Central memory CD8-positive, alpha-beta T cell (primary cell): ENCODE measurements at regions not wholly inside any gene's neighbourhood (a gene's known extent, or its start where the extent isn't known, plus 50 kb on each side); places are given as distances from the start of the nearest gene placed in this dataset.

ENCODE experiments used
- ATAC-seq: fragments of 150-1000 bp; cut with Tn5 transposase; replicated peaks from 2 replicates; pipeline ENCODE4 v1.10.0; 2022; ENCODE audit warnings: mild to moderate bottlenecking, moderate FRiP score, moderate number of reproducible peaks; ENCODE audit not compliant: poor library complexity, severe bottlenecking; ENCODE audit errors: extremely low read depth
- DNase-seq, 2 donors: peaks; one replicate each; pipeline ENCODE4 v3.0.0; 2021; ENCODE audit warnings: low spot score in 2 of 2
- H3K27ac Mint-ChIP-seq: one replicate; pipeline ENCODE4 v1.8.0; 2022; ENCODE audit warnings: low read depth, mild to moderate bottlenecking, moderate library complexity, mixed read lengths
- H3K27me3 Mint-ChIP-seq: one replicate; pipeline ENCODE4 v1.8.0; 2022; ENCODE audit warnings: mixed read lengths
- H3K36me3 Mint-ChIP-seq: one replicate; pipeline ENCODE4 v1.8.0; 2022; ENCODE audit warnings: mild to moderate bottlenecking, moderate library complexity, mixed read lengths; ENCODE audit not compliant: insufficient read depth
- H3K4me1 Mint-ChIP-seq: one replicate; pipeline ENCODE4 v1.8.0; 2022; ENCODE audit warnings: mixed read lengths
- H3K4me3 Mint-ChIP-seq: one replicate; pipeline ENCODE4 v1.8.0; 2022; ENCODE audit warnings: mild to moderate bottlenecking, moderate library complexity, mixed read lengths
- H3K9me3 Mint-ChIP-seq: one replicate; pipeline ENCODE4 v1.8.0; 2022; ENCODE audit warnings: mixed read lengths

DNA sequence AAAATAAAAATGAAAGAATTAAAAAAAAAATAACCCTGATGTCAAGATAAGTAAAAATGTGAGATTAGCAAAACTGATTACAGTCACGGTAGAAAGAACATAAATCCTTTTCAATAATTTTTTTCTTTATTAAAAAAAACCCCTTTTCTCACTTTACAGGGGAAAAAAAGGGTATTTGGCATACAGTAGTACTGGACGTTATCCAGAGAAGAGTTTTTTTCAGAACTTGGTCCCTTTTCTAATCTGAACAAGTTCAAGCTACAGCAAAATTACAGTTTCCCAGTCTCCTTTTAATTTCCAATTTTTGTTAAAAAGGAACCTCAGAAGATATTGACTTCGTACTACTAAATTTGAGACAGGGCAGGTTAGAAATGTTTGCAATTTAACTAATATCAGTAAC lies 134.7 kb upstream of the DCN start:
- H3K4me1 Mint-ChIP-seq: no peaks in the 10 kb centered on the region
- no peak overlapping the region for H3K27ac Mint-ChIP-seq

DNA sequence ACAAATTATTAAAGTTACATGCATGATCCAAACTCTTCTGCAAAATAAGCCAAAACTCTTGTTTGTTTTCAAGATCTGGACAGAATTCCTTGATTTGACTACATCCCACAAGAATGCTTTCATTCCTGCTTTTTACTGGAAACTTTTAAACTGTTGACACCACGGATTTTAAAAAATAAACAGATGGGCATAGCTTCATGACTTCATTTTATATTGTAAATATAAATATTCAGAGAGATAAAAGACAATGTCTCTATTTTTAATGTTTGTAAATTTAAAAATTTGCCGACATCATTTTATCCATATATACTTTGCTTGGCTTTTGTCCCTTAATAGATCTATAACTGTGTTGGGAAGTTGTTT lies 134.3 kb upstream of the DCN start:
- DNase-seq (no peak), ATAC-seq (no peak)
- H3K4me3 Mint-ChIP-seq: no peak overlapping the region
- H3K4me1 Mint-ChIP-seq: no peaks in the 10 kb centered on the region
- H3K27me3 Mint-ChIP-seq: peaks cover 24% of the 10 kb centered on the region
- no peak overlapping the region for H3K27ac Mint-ChIP-seq
- H3K36me3 Mint-ChIP-seq: no peaks in the 10 kb centered on the region
- peaks cover 6% of the 10 kb centered on the region for H3K9me3 Mint-ChIP-seq

More for the DNA sequence above, 134.7 kb upstream of the DCN start:
- ATAC-seq (no peak), DNase-seq (no peak)
- no peak overlapping the region for H3K4me3 Mint-ChIP-seq
- H3K27me3 Mint-ChIP-seq: peaks cover 24% of the 10 kb centered on the region
- H3K9me3 Mint-ChIP-seq: peaks cover 6% of the 10 kb centered on the region
- H3K36me3 Mint-ChIP-seq: no peaks in the 10 kb centered on the region

- peaks cover 6% of the 10 kb centered on the region for H3K9me3 Mint-ChIP-seq
- no peak overlapping the region for H3K27ac Mint-ChIP-seq
- DNase-seq (no peak), ATAC-seq (no peak)
- H3K4me3 Mint-ChIP-seq: no peak overlapping the region
- H3K36me3 Mint-ChIP-seq: no peaks in the 10 kb centered on the region
- peaks cover 24% of the 10 kb centered on the region for H3K27me3 Mint-ChIP-seq
- no peaks in the 10 kb centered on the region for H3K4me1 Mint-ChIP-seq
Measured at GRCh38 chr12:91316161-91316906, 133.7 kb upstream of the DCN start.

GRCh38 chr12:91311081-91311480 lies 128.5 kb upstream of the DCN start:
- Mint-ChIP-seq H3K27me3 (peaks cover 11% of the 10 kb centered on the region), H3K36me3 (no peaks in the 10 kb centered on the region), H3K9me3 (peaks cover 6% of the 10 kb centered on the region), H3K27ac (no peak overlapping the region), H3K4me3 (no peak overlapping the region), H3K4me1 (no peaks in the 10 kb centered on the region)
- ATAC-seq: no peak
- no peak for DNase-seq

- ATAC-seq: no peak
- Mint-ChIP-seq H3K9me3 (peaks cover under 1% of the 10 kb centered on the region), H3K27me3 (peaks cover 10% of the 10 kb centered on the region), H3K36me3 (no peaks in the 10 kb centered on the region), H3K27ac (no peak overlapping the region), H3K4me3 (no peak overlapping the region), H3K4me1 (no peaks in the 10 kb centered on the region)
- no peak for DNase-seq
Measured at GRCh38 chr12:91309450-91309849, 126.8 kb upstream of the DCN start.

- Mint-ChIP-seq H3K4me3 (no peak overlapping the region), H3K36me3 (no peaks in the 10 kb centered on the region), H3K27me3 (peaks cover 8% of the 10 kb centered on the region), H3K4me1 (no peaks in the 10 kb centered on the region), H3K27ac (no peak overlapping the region), H3K9me3 (no peaks in the 10 kb centered on the region)
- no peak for ATAC-seq
- DNase-seq: no peak
Measured at GRCh38 chr12:91307957-91308670, 125.5 kb upstream of the DCN start.

DNA sequence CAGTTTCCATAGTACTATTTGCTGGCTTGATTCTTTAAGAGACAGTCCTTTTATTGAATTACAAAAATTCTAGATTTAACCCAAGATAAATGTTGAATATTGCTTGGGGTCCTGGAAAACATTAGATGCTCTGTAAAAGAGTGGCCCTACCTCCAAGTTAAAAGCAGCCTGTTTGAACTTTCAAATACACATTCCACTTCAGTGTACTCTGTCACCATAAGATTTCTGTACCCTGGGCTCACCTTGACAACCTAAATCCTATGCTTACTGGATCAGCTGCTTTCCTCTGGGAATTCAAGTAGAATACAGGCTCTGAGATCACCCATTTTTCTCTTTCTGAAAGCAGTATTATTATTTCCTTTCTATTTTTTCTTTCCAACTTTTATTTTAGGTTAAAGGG lies 107.7 kb upstream of the DCN start:
- no peaks in the 10 kb centered on the region for H3K36me3 Mint-ChIP-seq
- DNase-seq (no peak), ATAC-seq (no peak)
- no peaks in the 10 kb centered on the region for H3K4me1 Mint-ChIP-seq
- peaks cover 13% of the 10 kb centered on the region for H3K27me3 Mint-ChIP-seq
- no peaks in the 10 kb centered on the region for H3K9me3 Mint-ChIP-seq
- no peak overlapping the region for H3K4me3 Mint-ChIP-seq
- H3K27ac Mint-ChIP-seq: no peak overlapping the region

- H3K36me3 Mint-ChIP-seq: no peaks in the 10 kb centered on the region
Measured at GRCh38 chr12:91289906-91290305, 107.3 kb upstream of the DCN start.

DNA sequence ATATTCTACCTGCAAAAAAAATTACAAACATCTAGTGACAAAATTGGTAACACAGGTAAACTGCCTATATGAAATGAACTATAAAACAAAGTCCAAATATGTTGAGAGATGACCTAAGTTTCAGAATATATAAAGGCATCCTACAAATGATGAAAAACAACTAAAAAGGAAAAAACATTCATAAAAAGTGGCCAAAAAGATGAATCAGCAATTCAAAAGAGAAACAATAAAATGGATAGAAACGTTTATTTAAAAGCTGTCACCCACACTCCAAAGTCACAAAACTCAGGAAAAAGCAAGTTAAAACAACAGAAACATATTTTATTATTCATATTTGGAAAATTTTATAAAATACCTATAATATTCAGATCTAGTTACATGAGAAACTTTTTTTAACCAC lies 106.5 kb upstream of the DCN start:
- no peak for DNase-seq
- no peaks in the 10 kb centered on the region for H3K9me3 Mint-ChIP-seq
- ATAC-seq: no peak
- H3K4me3 Mint-ChIP-seq: no peak overlapping the region
- peaks cover 13% of the 10 kb centered on the region for H3K27me3 Mint-ChIP-seq
- no peak overlapping the region for H3K27ac Mint-ChIP-seq
- no peaks in the 10 kb centered on the region for H3K36me3 Mint-ChIP-seq
- H3K4me1 Mint-ChIP-seq: no peaks in the 10 kb centered on the region

More at GRCh38 chr12:91289906-91290305, 107.3 kb upstream of the DCN start:
- H3K27me3 Mint-ChIP-seq: peaks cover 13% of the 10 kb centered on the region
- H3K4me1 Mint-ChIP-seq: no peaks in the 10 kb centered on the region
- no peak for ATAC-seq
- DNase-seq: no peak
- H3K9me3 Mint-ChIP-seq: no peaks in the 10 kb centered on the region
- no peak overlapping the region for H3K27ac Mint-ChIP-seq
- H3K4me3 Mint-ChIP-seq: no peak overlapping the region

GRCh38 chr12:91287753-91288152 lies 105.1 kb upstream of the DCN start:
- Mint-ChIP-seq H3K9me3 (no peaks in the 10 kb centered on the region), H3K36me3 (no peaks in the 10 kb centered on the region), H3K27me3 (peaks cover under 1% of the 10 kb centered on the region), H3K4me3 (no peak overlapping the region), H3K27ac (no peak overlapping the region), H3K4me1 (no peaks in the 10 kb centered on the region)
- DNase-seq (no peak), ATAC-seq (no peak)

GRCh38 chr12:91278126-91278525 lies 95.5 kb upstream of the DCN start:
- H3K4me3 Mint-ChIP-seq: no peak overlapping the region
- H3K9me3 Mint-ChIP-seq: peaks cover 5% of the 10 kb centered on the region
- no peaks in the 10 kb centered on the region for H3K4me1 Mint-ChIP-seq
- H3K27ac Mint-ChIP-seq: no peak overlapping the region
- peaks cover 27% of the 10 kb centered on the region for H3K27me3 Mint-ChIP-seq
- DNase-seq: no peak
- no peak for ATAC-seq
- H3K36me3 Mint-ChIP-seq: no peaks in the 10 kb centered on the region

DNA sequence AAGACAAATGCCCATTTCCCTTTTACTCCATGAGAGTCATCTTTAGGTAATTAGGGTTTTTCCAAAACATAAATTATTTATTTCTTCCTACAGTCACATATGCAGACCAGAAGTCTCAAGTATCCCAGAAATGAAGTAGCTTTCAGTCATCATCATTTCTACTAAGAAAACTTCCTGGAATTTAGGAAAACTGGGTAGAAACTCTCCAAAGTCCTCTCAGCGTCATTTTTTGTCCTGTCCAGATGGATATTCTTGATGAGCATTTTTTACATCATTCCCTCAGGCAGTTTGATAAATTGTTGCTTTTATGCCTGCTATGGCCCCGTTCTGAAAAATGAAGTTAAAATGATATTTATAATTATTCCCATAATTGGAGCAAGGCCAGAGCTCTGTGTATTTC lies 93.9 kb upstream of the DCN start:
- Mint-ChIP-seq H3K27ac (no peak overlapping the region), H3K36me3 (no peaks in the 10 kb centered on the region), H3K27me3 (peaks cover 24% of the 10 kb centered on the region), H3K4me1 (no peaks in the 10 kb centered on the region), H3K9me3 (peaks cover 5% of the 10 kb centered on the region), H3K4me3 (no peak overlapping the region)
- DNase-seq (no peak), ATAC-seq (no peak)

- H3K4me1 Mint-ChIP-seq: no peaks in the 10 kb centered on the region
Measured at GRCh38 chr12:91275321-91275720, 92.7 kb upstream of the DCN start.

More at GRCh38 chr12:91275321-91275720, 92.7 kb upstream of the DCN start:
- Mint-ChIP-seq H3K9me3 (no peaks in the 10 kb centered on the region), H3K27me3 (peaks cover 24% of the 10 kb centered on the region), H3K4me3 (no peak overlapping the region), H3K36me3 (no peaks in the 10 kb centered on the region), H3K27ac (no peak overlapping the region)
- DNase-seq (no peak), ATAC-seq (no peak)
